Stimulated activated CD8-positive, alpha-beta memory T cell treated with anti-CD3 and anti-CD28 coated beads, Interleukin-12 subunit alpha, Interleukin-12 subunit beta, amount 100 ng/mL, for 1 hour (primary cell): ENCODE measurements at regions not wholly inside any gene's neighbourhood (a gene's known extent, or its start where the extent isn't known, plus 50 kb on each side); places are given as distances from the start of the nearest gene placed in this dataset.
"Not testable (repeated sequence)": the region's sequence is repeated elsewhere in the genome, so short reads cannot be mapped to it uniquely, and the experiment has no call there.

Source experiments
- DNase-seq: peaks from one replicate; pipeline ENCODE4 v3.0.0-alpha.2; 2020; ENCODE audit warnings: low read depth

- DNase-seq, result no peak
Measured at GRCh38 chr1:208717525-208717924, 473.3 kb upstream of the PLXNA2 start.

- no peak for DNase-seq
Measured at GRCh38 chr1:208722592-208722991, 478.4 kb upstream of the PLXNA2 start.

GRCh38 chr1:208724079-208724478, 479.9 kb upstream of the PLXNA2 start:
- no peak for DNase-seq

- no peak for DNase-seq
Measured at GRCh38 chr1:208728815-208729214, 484.6 kb upstream of the PLXNA2 start.

- no peak for DNase-seq
Measured at GRCh38 chr1:208731981-208732821, 488.0 kb upstream of the PLXNA2 start.

- DNase-seq, result no peak
Measured at GRCh38 chr1:208737161-208737560, 493.0 kb upstream of the PLXNA2 start.

- DNase-seq, result no peak
Measured at GRCh38 chr1:208737922-208738321, 493.7 kb upstream of the PLXNA2 start.

- DNase-seq, result not testable (repeated sequence)
Measured at GRCh38 chr1:208739636-208740035, 495.5 kb upstream of the PLXNA2 start.

GRCh38 chr1:208741296-208741695, 497.1 kb upstream of the PLXNA2 start:
- no peak for DNase-seq

GRCh38 chr1:208743361-208743760, 499.2 kb upstream of the PLXNA2 start:
- DNase-seq, result no peak

GRCh38 chr1:208747979-208748378, 503.8 kb upstream of the PLXNA2 start:
- DNase-seq, result no peak

- DNase-seq, result no peak
Measured at GRCh38 chr1:208748387-208749165, 504.4 kb upstream of the PLXNA2 start.

- no peak for DNase-seq
Measured at GRCh38 chr1:208756339-208756981, 512.3 kb upstream of the PLXNA2 start.

GRCh38 chr1:208757846-208758245, 513.7 kb upstream of the PLXNA2 start:
- no peak for DNase-seq

- DNase-seq, result no peak
Measured at GRCh38 chr1:208759255-208759654, 515.1 kb upstream of the PLXNA2 start.

- no peak for DNase-seq
Measured at GRCh38 chr1:208763971-208764370, 519.8 kb upstream of the PLXNA2 start.

GRCh38 chr1:208766832-208767231, 522.6 kb upstream of the PLXNA2 start:
- DNase-seq, result no peak

GRCh38 chr1:208767816-208768215, 523.6 kb upstream of the PLXNA2 start:
- DNase-seq, result no peak

- DNase-seq, result no peak
Measured at GRCh38 chr1:208772891-208773290, 528.7 kb upstream of the PLXNA2 start.

GRCh38 chr1:208775841-208776240, 531.7 kb upstream of the PLXNA2 start:
- DNase-seq, result no peak

GRCh38 chr1:208778417-208778816, 534.2 kb upstream of the PLXNA2 start:
- DNase-seq, result no peak

GRCh38 chr1:208781391-208782045, 537.3 kb upstream of the PLXNA2 start:
- no peak for DNase-seq
